ENCODE measurements at regions not wholly inside any gene's neighbourhood (a gene's known extent, or its start where the extent isn't known, plus 50 kb on each side); places are given as distances from the start of the nearest gene placed in this dataset.
A peak's percentile ranks its signal among the peaks of the same experiment; 100 is the strongest.

DNA sequence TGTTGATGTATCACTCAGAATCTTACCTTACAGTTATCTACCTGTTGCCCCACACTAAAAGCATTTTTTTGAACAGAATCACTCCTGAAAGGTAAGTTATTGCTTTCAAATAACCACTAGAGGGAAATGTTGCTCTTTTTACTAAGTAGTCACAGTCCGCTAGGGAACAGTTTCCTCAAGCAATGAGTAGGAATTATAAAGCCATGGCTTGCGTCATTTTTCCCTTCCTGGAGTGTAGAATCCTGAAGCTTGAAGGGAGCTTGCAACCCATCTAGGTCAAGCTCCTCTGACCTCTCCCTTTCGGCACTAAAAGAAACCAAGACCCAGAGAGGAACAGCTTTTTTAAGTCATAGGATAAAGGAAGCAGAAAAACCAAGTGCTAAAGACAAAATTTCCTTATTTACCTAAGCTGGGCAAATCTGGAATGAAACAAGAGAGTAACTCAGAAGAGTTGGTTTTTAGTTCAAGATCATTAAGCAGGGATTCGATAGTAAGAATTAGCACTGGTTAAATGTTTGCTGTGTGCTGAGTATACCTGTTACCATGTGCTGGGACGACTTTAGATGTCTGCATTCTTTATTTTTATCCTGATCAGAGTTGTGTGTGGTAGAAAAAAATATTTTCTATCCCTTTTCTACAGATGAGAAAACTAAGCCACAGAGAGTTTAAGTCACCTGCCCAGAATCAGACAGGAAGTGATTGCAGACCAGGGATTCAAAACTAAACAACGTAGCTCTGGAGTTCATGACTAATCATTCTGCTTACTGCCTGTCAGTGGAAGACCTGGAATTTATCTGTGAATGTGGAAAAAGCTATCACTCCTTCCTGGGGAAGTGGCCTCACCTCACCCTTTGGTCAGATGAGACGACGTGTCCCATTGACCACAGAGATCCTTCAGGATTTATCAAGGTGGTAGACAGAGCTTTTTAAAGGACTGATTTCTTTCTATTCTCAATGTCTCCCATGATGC lies 631.5 kb downstream of the RAB28 start:
- no peak for DNase-seq (ENCODE audit: low spot score)

DNA sequence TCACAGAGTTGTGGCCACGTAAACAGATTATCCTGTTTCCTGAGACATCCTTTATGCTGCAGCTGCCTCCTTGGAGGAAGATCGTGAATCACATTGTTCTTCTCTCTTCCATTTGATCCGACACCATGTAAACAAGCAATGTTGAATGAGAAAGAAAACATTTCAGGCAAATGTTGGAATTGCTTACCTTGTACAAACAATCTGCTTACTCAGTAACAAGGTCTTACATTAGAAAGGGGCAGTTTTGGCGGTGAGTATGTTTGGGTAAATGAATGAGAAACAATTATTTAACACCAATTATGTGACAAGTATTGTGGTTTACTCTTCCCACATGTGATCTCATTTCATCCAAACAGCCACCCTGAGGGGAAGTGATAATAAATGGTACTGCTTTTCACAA lies 637.8 kb downstream of the RAB28 start:
- no peak for DNase-seq (ENCODE audit: low spot score)

DNA sequence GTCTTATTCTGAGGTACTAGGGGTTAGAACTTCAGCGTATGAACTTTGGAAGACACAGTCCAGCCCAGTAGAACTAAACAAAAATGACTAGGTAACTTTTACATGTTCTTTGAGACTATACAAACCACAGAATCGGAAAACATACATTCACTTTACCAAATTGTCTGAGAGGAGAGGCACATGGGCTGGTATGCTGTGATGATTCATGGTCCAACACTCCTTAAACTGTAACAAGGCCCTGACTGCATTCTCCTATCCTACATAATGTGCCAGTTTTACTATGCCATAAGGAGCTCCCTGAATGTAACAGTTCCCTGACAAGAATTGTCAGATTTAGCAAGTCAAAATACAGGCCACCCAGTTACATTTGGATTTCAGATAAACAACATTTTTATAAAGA lies 640.0 kb downstream of the RAB28 start:
- no peak for DNase-seq (ENCODE audit: low spot score)

DNA sequence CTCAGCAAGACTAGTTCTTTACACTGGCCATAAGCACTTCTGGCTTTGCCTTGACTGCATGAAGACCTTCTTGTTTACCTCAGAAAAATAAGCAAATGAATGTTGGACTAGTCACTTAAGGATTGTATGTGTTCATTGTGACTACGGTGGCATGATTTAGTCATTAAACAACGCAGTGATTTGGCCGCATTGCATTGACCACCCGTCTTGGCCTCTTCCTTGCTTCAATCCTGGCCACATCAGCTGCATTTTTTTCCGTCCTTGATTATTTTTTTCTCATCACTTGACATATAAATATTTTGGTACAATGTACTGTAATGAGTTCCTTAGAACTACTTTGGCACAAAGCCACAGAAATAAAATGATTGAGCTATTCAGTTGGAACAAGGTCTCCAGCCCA lies 656.2 kb downstream of the RAB28 start:
- no peak for DNase-seq (ENCODE audit: low spot score)

DNA sequence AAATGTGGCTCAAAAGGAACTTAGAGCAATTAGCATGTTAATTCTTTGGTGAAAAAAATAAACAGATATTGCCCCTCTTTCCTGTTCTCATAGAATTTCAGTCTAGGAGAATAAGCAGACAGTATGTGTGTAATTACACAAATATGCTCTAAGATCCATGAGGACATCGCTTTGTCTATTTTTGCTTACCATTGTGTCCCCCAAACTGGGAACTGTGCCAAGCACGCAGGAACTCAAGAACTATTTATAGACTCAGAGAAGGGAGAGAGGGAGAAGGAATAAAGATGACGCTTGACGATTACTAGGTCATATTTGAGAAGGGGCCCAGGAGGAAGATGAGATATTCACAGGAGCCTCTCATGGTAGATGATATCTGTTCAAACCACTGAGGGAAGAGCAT lies 692.6 kb downstream of the RAB28 start:
- DNase-seq (ENCODE audit: low spot score): no peak

DNA sequence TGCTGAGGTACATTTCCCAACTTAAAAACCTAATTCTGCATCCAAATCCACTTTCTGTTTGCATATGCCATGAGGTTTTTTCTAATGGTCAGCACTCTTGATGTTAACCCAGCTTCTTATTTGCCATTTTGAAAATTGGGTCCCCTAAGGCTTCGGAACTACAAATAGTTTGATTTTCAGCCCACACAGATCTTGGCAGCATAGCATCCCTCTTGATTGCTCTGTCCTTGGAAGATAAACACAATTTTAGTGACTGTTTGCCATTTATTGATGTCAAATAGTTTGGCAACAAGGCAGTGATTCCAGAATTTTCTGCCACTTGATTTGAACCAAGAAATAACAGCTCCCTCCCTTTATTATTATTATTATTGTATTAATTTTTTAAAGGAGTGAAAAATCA lies 696.9 kb downstream of the RAB28 start:
- DNase-seq (ENCODE audit: low spot score): no peak

DNA sequence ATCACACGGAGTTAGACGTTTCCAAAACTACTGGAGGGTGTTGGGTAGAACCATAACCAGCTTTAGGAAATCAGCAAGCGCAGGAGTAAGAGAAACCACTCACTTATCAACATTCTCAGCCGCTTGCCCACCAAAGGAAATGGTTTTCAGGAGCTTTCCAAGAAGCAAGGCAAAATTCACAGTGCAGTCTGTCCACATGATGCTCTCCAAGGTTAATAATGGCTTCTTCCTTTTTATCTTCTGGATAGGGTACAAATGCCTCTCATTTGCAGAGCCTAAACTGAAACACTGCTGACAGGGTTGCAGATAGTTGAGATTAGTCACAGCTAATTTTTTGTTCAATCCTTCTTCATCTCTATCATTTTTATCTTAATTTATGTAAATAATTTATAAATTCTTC lies 705.4 kb downstream of the RAB28 start:
- DNase-seq (ENCODE audit: low spot score): no peak

DNA sequence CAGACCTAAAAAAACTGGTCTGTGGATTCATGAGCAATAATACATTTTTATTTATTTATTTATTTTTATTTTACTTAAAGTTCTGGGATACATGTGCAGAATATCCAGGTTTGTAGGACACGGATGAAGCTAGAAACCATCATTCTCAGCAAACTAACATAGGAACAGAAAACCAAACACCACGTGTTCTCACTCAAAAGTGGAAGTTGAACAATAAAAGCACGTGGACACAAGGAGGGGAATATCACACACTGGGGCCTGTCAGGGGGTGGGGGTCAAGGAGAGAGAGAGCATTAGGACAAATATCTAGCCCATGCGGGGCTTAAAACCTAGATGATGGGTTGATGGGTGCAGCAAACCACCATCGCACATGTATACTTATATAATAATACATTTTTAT lies 705.9 kb downstream of the RAB28 start:
- DNase-seq (ENCODE audit: low spot score): no peak

DNA sequence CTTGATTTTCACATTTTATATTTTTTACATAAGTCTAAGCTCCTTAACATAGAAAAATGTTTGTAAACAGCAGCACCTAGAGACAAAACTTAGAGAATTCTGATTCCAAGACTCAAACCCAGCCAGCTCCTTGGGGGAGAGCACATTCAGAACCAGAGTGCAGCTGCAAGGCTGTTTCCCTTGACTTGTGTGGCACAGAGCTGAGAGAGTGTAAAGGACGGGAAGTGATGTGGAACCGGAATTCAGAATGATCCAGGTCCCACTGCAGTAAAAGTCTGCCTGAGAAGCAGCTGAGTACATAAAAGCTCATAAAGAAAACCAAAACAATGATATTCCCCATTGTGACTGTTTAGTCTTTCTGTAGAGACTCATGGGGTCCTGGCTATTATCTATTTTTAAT lies 713.8 kb downstream of the RAB28 start:
- DNase-seq (ENCODE audit: low spot score): no peak

DNA sequence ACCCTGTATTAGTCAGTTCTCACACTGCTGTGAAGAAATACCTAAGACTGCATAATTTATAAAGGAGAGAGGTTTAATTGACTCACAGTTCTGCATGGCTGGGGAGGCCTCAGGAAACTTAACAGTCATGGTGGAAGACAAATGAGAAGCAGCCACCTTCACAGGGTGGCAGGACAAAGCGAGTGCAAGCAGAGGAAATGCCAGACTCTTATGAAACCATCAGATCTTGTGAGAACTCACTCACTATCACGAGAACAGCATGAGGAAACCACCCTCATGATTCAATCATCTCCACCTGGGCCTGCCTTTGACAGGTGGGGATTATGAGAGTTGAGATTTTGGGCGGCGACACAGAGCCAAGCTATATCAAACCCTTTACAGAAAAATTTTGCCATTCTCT lies 722.4 kb downstream of the RAB28 start:
- DNase-seq (ENCODE audit: low spot score): no peak

DNA sequence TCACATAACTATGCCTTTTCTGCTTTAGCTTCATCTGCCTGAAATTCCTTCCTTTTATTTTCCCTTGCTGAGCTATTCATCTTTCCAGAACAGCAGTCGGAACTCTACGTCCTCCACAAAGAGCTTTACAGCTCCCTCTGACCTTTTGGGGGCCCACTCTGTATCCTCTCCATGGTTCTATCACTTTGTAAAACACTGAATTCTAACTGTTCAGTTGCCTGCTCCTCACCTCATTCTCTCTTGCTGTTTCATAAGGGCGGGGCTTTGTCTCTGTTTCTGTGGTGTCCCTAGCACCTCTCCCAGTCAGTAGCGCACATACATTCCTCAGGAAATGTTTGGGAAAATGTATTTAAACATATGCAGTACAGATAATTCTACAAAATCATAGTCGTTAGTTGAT lies 737.0 kb downstream of the RAB28 start:
- DNase-seq (ENCODE audit: low spot score): no peak

DNA sequence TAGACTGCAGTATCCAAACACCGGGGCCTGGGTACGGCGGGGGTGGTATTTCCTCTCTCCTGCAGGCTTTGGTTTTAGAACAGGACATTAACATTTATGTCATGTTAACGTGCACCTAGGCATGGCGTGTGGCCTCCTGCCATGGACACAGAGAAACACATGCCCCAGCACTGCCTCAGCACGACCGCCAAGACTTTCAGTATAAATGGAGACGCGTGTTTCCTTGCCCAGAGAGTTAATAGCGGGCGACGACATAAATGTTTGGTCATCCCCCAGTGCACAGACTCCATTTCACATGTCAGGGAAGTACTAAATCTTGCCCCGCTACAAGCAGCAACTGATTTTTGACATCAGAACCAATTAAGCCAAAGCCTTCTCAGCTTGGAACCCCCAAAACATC lies 737.9 kb downstream of the RAB28 start:
- no peak for DNase-seq (ENCODE audit: low spot score)

DNA sequence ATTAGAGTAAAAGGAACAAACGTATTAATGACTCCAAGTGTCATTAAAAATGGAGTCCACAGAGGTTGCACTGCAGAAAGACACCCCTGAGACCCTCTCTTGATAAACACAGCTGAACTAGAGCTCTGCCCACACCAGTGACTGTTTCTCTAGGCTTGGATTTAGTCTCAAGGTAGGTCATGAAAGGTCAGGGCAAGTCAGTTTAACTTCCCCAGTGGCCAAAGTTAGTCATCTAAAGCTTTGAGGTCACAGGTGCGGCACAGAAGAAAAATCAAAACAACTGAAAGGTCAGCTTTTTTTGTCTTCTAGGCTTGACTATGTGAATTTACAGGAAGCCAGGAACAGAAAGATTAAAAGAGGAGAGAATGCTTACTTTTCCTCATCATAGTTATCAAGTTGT lies 749.6 kb downstream of the RAB28 start:
- DNase-seq (ENCODE audit: low spot score): no peak

DNA sequence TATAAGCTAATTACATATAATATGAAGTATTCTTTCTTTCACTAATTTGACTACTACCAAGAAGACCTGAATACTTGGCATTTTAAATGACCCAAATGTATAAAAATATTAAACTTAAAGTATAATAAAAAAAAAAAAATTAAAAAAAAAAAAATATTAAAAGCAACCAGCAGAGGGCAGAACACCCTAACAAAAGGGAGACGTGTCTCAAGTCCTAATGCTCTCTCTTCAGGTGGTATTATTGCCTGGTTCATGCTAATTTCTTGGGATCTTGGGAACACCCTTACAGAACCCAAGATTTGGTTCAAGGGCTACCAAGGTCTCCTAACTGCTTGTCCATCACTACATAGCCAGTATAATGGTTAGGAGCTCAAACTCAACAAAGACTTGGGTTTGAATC lies 754.8 kb downstream of the RAB28 start:
- peak; percentile 10 for DNase-seq (ENCODE audit: low spot score)

DNA sequence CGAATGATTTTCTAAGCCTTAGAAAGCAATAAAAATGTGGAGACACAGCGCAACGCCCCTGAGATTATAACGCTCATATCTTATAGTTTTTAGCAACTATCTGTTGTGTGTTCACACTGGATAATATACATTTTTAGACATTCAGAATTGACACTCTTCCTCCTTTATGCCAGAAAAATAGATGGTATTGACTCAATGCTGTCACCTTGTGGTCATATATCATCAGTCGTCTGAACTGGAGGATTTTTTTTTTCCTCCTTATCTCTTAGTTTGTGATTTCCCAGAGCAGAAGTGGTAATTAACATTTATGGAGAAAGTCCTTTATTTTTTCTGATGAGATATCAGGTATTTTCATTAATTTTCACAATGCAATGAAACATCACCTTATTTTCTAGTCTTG lies 759.6 kb downstream of the RAB28 start:
- no peak for DNase-seq (ENCODE audit: low spot score)

DNA sequence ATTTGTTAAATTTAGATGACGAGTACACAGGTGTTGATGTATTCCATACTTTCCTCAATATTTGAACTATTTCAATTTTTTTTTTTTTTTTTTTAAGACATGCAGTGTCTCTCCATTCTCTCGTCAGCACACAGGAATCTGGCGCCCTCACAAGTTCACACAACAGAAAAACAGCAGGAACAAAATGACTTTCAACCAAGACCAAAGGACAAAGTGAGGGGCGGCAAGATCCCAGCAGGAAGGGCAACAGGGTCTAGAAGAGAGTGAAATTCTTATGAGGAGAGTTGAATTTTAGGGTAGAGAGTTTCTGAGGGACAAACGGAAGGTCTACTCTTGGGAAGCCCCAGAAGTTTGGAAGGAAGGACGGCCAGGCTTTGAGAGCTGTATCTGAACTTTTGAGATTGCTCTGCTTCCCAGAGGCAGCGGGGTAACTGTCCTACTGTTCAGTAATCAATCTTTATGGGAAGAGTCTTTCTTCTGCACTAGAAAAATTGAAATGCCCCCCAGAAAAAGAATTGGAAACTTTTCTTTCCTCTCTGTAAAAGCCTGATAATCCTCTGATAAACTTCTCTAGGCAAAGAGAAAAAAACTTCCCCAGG lies 760.2 kb downstream of the RAB28 start:
- DNase-seq (ENCODE audit: low spot score): no peak

DNA sequence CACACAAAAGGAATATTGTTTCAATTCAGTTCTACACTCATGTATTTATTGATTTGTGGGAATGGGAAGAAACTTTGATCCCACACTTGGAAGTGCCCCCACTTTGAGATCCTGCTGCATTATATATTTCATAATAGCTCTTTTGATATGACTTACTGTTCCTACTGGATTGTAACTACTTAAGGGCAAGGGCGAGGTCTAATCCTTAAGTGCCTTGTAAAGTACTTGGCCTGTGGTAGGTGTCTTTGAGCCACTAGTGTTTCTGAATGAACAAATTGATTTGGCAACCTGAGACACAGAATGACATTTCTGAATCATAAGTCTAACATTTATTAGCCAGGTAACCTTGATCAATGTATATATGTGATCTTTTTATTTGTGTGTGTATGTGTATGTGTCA lies 767.2 kb downstream of the RAB28 start:
- no peak for DNase-seq (ENCODE audit: low spot score)

DNA sequence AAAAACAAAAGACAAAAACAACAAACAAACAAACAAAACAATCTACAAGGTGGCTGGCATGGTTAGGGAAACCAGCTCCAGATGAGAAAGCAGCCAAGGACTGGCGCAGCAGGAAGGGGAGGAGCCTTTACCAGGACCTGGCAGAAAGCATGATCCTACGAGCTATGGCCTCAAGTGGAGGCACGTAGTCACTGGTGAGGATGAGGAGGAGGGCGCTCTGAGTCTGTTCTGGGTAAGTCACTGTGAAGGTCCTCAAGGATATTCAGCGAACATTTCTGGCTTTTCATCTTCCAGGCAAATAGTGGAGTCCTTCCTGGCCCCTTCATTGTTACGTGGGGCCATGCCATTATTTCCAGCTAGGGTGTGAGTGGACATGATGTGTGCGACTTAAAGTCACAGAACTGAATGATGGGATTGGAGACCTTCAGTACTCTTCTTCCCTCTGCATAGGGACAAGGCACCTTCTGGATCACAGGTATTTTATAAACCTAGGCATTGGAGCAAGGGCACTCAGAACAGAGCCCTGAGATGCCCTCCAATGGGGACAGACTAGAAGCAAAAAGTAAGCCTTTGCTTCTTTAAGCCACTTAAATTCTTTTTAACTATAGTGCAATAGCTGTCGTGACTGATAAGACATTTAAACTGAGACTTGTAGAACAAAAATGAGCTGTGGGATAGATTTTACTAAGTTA lies 771.3 kb downstream of the RAB28 start:
- no peak for DNase-seq (ENCODE audit: low spot score)

DNA sequence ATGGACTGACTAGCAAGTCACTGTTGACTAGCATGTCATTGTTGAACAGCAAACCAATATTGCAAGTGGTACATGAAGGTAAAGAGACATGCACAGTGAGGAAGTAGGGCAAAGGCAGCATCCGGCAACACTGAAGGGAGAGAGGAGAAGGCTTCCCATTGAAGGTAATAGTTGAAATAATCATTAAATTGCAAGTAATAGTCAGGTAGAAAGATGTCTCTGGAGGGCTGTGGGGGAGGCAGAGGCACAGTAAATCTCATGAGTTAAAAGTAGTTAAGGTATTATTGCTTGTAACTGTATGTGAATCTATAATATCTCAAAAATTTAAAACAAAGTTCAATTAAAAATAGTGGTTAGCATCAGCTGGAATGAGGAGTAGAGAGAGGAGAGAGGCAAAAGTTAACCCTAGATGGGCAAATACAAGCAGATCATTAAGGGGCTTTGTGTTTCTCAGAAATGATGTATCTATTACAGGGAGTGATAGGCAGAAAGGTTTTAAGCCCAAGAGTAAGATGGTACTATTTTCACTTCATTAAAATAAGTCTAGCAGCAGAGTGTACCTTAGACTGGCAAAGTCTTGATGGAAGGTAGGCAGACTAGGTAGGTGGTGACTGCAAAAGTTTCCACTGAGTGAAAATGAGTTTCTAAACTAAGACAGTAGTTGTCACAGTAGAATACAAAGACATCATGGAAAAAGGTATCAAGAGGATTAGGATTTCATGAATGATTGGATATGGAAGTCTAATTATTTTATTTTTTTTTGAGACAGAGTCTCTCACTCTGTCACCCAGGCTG lies 776.6 kb downstream of the RAB28 start:
- no peak for DNase-seq (ENCODE audit: low spot score)

DNA sequence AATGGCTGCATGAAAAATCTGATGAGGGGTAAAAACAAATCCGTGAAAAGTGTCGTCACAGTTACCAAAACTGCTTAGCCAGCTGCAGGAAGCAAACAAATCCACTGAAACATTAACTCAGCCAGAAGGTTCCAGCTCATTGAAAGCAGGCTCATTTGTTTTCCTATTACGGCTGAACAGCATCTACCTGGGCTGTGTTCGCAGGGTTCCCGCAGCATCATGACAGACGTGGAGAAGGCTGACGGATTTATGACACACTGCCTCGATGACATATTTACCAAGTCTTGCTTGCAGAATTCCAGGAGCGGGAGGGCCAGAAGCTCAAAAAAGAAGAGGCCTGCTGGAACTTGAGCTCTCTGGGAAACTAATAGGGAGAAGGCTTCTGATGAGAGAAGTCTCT lies 781.1 kb downstream of the RAB28 start:
- no peak for DNase-seq (ENCODE audit: low spot score)

DNA sequence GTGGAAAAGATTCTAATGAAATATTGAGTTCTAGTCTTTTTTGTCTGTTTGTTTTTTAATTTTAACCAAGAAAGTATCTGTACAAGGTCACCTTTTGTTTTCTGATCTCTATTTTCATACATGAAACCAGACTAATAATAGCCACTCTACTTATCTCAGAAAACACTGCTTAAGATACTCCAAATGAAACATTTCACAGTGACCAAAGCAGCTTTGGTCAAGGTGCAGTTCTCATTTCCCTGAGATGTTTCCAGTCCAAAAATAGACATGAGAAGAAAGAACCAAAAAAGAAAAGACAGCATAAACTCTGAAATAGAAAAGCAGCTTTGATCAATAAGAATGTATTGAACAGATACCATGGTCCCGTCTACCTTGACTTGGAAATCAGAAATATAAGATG lies 782.8 kb downstream of the RAB28 start:
- no peak for DNase-seq (ENCODE audit: low spot score)

DNA sequence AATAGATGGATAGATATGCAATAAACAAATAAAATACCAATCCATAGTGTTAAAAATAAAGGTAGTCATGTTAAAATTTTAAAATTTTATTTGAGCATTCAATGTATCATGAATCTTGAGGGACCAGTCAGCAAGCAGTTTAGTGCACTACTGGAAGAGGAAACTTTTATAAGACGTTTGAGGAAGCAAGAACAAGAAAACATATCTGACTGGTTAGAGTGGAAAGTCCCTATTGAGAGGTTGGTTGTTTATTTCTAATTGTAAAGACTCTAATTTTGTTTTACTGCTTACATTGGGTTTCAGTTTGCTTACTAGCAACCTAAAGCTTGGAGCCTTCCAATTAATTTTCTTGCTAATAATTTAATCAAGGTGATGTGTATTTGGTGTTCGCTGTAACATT lies 786.2 kb downstream of the RAB28 start:
- DNase-seq (ENCODE audit: low spot score): no peak
